K562 (cell line): ENCODE measurements at regions not wholly inside any gene's neighbourhood (a gene's known extent, or its start where the extent isn't known, plus 50 kb on each side); places are given as distances from the start of the nearest gene placed in this dataset.

Experiments
- ATAC-seq: fragments of 200-7000 bp; cut with Tn5 transposase; 3 replicates; pipeline ENCODE4 v1.9.1; 2020; ENCODE audit warnings: moderate library complexity
- BruUV-seq: library from RNA; stranded (reverse); fragments of 400-500 nt; replicated peaks from 2 replicates; lab custom pipeline; 2021; lab: Mats Ljungman, UMichigan
- CTCF ChIA-PET: fragments of 300-600 bp; formaldehyde crosslinking; extraction: SDS; loops from one replicate; lab custom pipeline; 2021; ENCODE audit warnings: low intra/inter-chr PET ratio; lab: Yijun Ruan, JAX
- POLR2A ChIA-PET: fragments of 300-600, 350-650 bp; sonication (Branson Sonifier 250); formaldehyde crosslinking; extraction: SDS; loops from one replicate; lab custom pipeline; 2021; ENCODE audit warnings: antibody characterized with exemption, inconsistent platforms; lab: Yijun Ruan, JAX
- DNase-seq, 4 experiments: peaks; one replicate each; pipeline versions ENCODE4 v3.0.0 to v3.0.0-alpha.2; 2011 to 2018; ENCODE audit warnings: low spot score in 3 of 4, mixed read lengths in 3 of 4; ENCODE audit errors: extremely low read depth in 1 of 4
- FAIRE-seq: peaks from 2 replicates; lab custom pipeline; 2011; peaks lifted over from hg19 to GRCh38; lab: Jason Lieb, UNC
- H2AFZ ChIP-seq: 2 replicates; pipeline ENCODE4 v1.6.0; 2011; ENCODE audit warnings: low read depth, low read length, control low read depth, inconsistent platforms
- H3K27ac ChIP-seq: fragments of 200-600 bp; 3 replicates; pipeline ENCODE4 v1.8.0; 2011; ENCODE audit warnings: low read depth, mild to moderate bottlenecking, control low read depth, inconsistent platforms, low read length, moderate library complexity, mixed read lengths; ENCODE audit errors: extremely low read depth
- H3K27me3 ChIP-seq, 2 experiments: fragments of 300-600 bp in 1 of 2; 2 replicates in 1 of 2; 3 replicates in 1 of 2; pipeline versions ENCODE4 v1.6.0 to v1.8.0; 2011; ENCODE audit warnings: inconsistent platforms in 2 of 2, low read length in 2 of 2, mild to moderate bottlenecking in 1 of 2, mixed read lengths in 1 of 2, moderate library complexity in 1 of 2; ENCODE audit not compliant: control insufficient read depth in 2 of 2, insufficient read depth in 2 of 2
- H3K36me3 ChIP-seq: fragments of 300-600 bp; 3 replicates; pipeline ENCODE4 v1.8.0; 2011; ENCODE audit warnings: mild to moderate bottlenecking, low read length, inconsistent platforms; ENCODE audit not compliant: control insufficient read depth, insufficient read depth
- H3K4me1 ChIP-seq, 2 experiments: fragments of 200-600 bp in 1 of 2; replicated peaks in 1 of 2; 2 replicates in 1 of 2; 3 replicates in 1 of 2; pipeline versions ENCODE4 v1.5.1 to v1.8.0; 2011; ENCODE audit warnings: inconsistent platforms in 2 of 2, low read length in 2 of 2, mild to moderate bottlenecking in 1 of 2, mixed read lengths in 1 of 2, moderate library complexity in 1 of 2; ENCODE audit not compliant: control insufficient read depth in 2 of 2, insufficient read depth in 2 of 2
- H3K4me2 ChIP-seq: 2 replicates; pipeline ENCODE4 v1.6.1; 2011; ENCODE audit warnings: low read length, control low read depth, inconsistent platforms, mixed read lengths; ENCODE audit not compliant: insufficient read depth
- H3K4me3 ChIP-seq: fragments of 200-600 bp; sonication (generic), shearing (Covaris generic); 2 replicates; pipeline ENCODE4 v1.5.1; 2016; ENCODE audit warnings: control low read depth, inconsistent platforms
- H3K79me2 ChIP-seq: fragments of 200-600 bp; 3 replicates; pipeline ENCODE4 v1.8.0; 2011; ENCODE audit warnings: low read length, inconsistent platforms; ENCODE audit not compliant: control insufficient read depth, insufficient read depth
- H3K9ac ChIP-seq, 2 experiments: 2 replicates each; pipeline versions ENCODE4 v1.6.0 to v1.6.1; 2011; ENCODE audit warnings: low read depth in 2 of 2, low read length in 2 of 2, control low read depth in 1 of 2, inconsistent platforms in 1 of 2, mild to moderate bottlenecking in 1 of 2, mixed read lengths in 1 of 2; ENCODE audit not compliant: insufficient read depth in 1 of 2
- H3K9me1 ChIP-seq: one replicate; pipeline ENCODE4 v1.6.0; 2011; ENCODE audit warnings: inconsistent platforms, mild to moderate bottlenecking, low read length, moderate library complexity; ENCODE audit not compliant: control insufficient read depth, insufficient read depth
- H3K9me3 ChIP-seq: replicated peaks from 2 replicates; pipeline ENCODE4 v1.5.1; 2011; ENCODE audit warnings: low read depth, low read length, inconsistent platforms; ENCODE audit not compliant: control insufficient read depth, insufficient read depth
- H4K20me1 ChIP-seq: replicated peaks from 2 replicates; pipeline ENCODE4 v1.6.1; 2011; ENCODE audit warnings: low read length, inconsistent platforms, mixed read lengths; ENCODE audit not compliant: control insufficient read depth, insufficient read depth
- ARID3B ChIP-seq: fragments of 250-450 bp; sonication (Bioruptor Pico); IDR thresholded peaks from 2 replicates; pipeline ENCODE4 v1.4.0; 2020; ENCODE audit warnings: borderline replicate concordance
- MCM5 ChIP-seq: fragments of 450-650 bp; IDR thresholded peaks from 2 replicates; pipeline ENCODE4 v1.6.1; 2016; ENCODE audit warnings: low read depth
- MNT ChIP-seq, 2 experiments: fragments of 450-650 bp; conservative IDR thresholded peaks; 2 replicates each; pipeline ENCODE4 v1.6.1; 2017; ENCODE audit warnings: mild to moderate bottlenecking in 2 of 2, moderate library complexity in 2 of 2
- MTA1 ChIP-seq: fragments of 450-650 bp; IDR thresholded peaks from 2 replicates; pipeline ENCODE4 v1.6.1; 2017; ENCODE audit warnings: borderline replicate concordance
- ZBTB40 ChIP-seq, 2 experiments: fragments of 450-650 bp in 1 of 2; sonication (generic) in 1 of 2; formaldehyde crosslinking in 1 of 2; IDR thresholded peaks; 2 replicates each; pipeline versions ENCODE4 v1.7.1 to v1.9.0; 2016 to 2022; ENCODE audit warnings: inconsistent platforms in 1 of 2, mild to moderate bottlenecking in 1 of 2, missing genetic modification reagents in 1 of 2
- WGBS: fragments of 100-300 bp; shearing (Covaris generic); methylation state at CpG from one replicate; pipeline ENCODE4 v1.1.6; 2016; ENCODE audit warnings: low coverage, mixed read lengths; ENCODE audit not compliant: insufficient coverage; ENCODE audit errors: missing lambda C conversion rate; 5-methylcytosine and 5-hydroxymethylcytosine counted together
- in situ Hi-C: fragments of 300-500 bp; cut with MboI; formaldehyde crosslinking; loops from 4 replicates; pipeline ENCODE4 v1.15.0; 2018; ENCODE audit warnings: inconsistent platforms, mixed read lengths
- intact Hi-C: fragments of 100-400 bp; cut with micrococcal nuclease; formaldehyde crosslinking; loops from 2 replicates; pipeline ENCODE4 v1.14.2; 2022
- TF ChIP-seq, protein P1 (sequence below): fragments of 250-450 bp; sonication (Bioruptor Pico); IDR thresholded peaks from 2 replicates; pipeline ENCODE4 v1.8.0; 2022; ENCODE audit warnings: inconsistent platforms, mild to moderate bottlenecking, moderate library complexity, borderline replicate concordance

GRCh38 chr18:30862900-30863299, 179.6 kb downstream of the DSC3 start:
- 13% methylated on average over 6 of the region's 6 CpGs for WGBS
- FAIRE-seq, result no peak
- Histone ChIP-seq H3K27ac (no peak overlapping the region), H3K4me2 (no peak overlapping the region), H3K9me1 (no peaks in the 10 kb centered on the region), H3K4me1 (peaks cover 0 to 4% of the 10 kb centered on the region in 2 experiments; a peak in 1 of 5 replicates), H3K4me3 (no peak overlapping the region), H3K9me3 (no peaks in the 10 kb centered on the region), H3K36me3 (no peaks in the 10 kb centered on the region), H2AFZ (peak overlapping the region; percentile 80), H3K9ac (no peak overlapping the region), H3K79me2 (no peaks in the 10 kb centered on the region), H4K20me1 (no peaks in the 10 kb centered on the region), H3K27me3 (no peaks in the 10 kb centered on the region)
- ChIA-PET POLR2A (no interaction called here), CTCF (no interaction called here)
- intact Hi-C loops, result no loop called here
- in situ Hi-C loops, result no loop called here
- peak; percentile 65 for ATAC-seq
- BruUV-seq, result no TSS peak
- DNase-seq, result peak in 1 of 4 experiments; percentile 11
- TF ChIP-seq MNT (conservative IDR thresholded peaks at IDR 0.05), result no peak
- no peak for TF ChIP-seq MTA1
- TF ChIP-seq ARID3B (CRISPR knock-in tag), result no peak
- TF ChIP-seq, protein P1, sequence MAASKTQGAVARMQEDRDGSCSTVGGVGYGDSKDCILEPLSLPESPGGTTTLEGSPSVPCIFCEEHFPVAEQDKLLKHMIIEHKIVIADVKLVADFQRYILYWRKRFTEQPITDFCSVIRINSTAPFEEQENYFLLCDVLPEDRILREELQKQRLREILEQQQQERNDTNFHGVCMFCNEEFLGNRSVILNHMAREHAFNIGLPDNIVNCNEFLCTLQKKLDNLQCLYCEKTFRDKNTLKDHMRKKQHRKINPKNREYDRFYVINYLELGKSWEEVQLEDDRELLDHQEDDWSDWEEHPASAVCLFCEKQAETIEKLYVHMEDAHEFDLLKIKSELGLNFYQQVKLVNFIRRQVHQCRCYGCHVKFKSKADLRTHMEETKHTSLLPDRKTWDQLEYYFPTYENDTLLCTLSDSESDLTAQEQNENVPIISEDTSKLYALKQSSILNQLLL (CRISPR knock-in tag), result no peak
- peak; percentile 79 for TF ChIP-seq ZBTB40 (IDR thresholded peaks at IDR 0.05)
- no peak for TF ChIP-seq ZBTB40 (CRISPR knock-in tag; IDR thresholded peaks at IDR 0.05)
- no peak for TF ChIP-seq MCM5
